Prostate gland (tissue), 2 donors: ENCODE measurements at regions not wholly inside any gene's neighbourhood (a gene's known extent, or its start where the extent isn't known, plus 50 kb on each side); places are given as distances from the start of the nearest gene placed in this dataset.

Experiments
- DNase-seq: peaks from one replicate; pipeline ENCODE4 v3.0.0-alpha.2; 2019; ENCODE audit warnings: low spot score
- H3K27ac ChIP-seq, 2 donors: fragments of 200-600 bp; sonication (generic); 2 replicates each; pipeline ENCODE4 v1.5.1; 2017 to 2019
- H3K27me3 ChIP-seq: fragments of 200-600 bp; sonication (generic); replicated peaks from 2 replicates; pipeline ENCODE4 v1.5.1; 2019; ENCODE audit not compliant: insufficient read depth
- H3K36me3 ChIP-seq, 2 donors: fragments of 200-600 bp; sonication (generic); 1 replicate in 1 of 2; 2 replicates in 1 of 2; pipeline versions ENCODE4 v1.5.1 to v1.8.1; 2017 to 2019
- H3K4me1 ChIP-seq: fragments of 200-600 bp; sonication (generic); replicated peaks from 2 replicates; pipeline ENCODE4 v1.5.1; 2019
- H3K4me3 ChIP-seq, 2 donors: fragments of 200-600 bp; sonication (generic); 2 replicates each; pipeline ENCODE4 v1.5.1; 2017 to 2019
- H3K9me3 ChIP-seq: fragments of 200-600 bp; sonication (generic); 2 replicates; pipeline ENCODE4 v1.5.1; 2017
- POLR2A ChIP-seq: fragments of 450-650 bp; IDR thresholded peaks from one replicate; pipeline ENCODE4 v1.6.1; 2016; ENCODE audit warnings: antibody characterized with exemption, mild to moderate bottlenecking
- POLR2AphosphoS5 ChIP-seq: sonication (generic); formaldehyde crosslinking; IDR thresholded peaks from one replicate; pipeline ENCODE4 v1.6.1; 2017; ENCODE audit warnings: antibody characterized with exemption
- WGBS: methylation state at CpG from one replicate; pipeline ENCODE4 v1.1.5; 2018; 5-methylcytosine and 5-hydroxymethylcytosine counted together
- intact Hi-C: fragments of 100-400 bp; cut with DNase I; formaldehyde crosslinking; loops from one replicate; pipeline ENCODE4 v1.14.2; 2022
- TF ChIP-seq, protein P1 (sequence below), 4 experiments: fragments of 200-600 bp in 2 of 4; fragments of 450-650 bp in 2 of 4; sonication (generic) in 2 of 4; IDR thresholded peaks; 1 replicate in 3 of 4; 2 replicates in 1 of 4; pipeline ENCODE4 v1.5.1; 2016 to 2019; ENCODE audit warnings: antibody characterized with exemption in 4 of 4, mild to moderate bottlenecking in 2 of 4, moderate library complexity in 2 of 4

DNA sequence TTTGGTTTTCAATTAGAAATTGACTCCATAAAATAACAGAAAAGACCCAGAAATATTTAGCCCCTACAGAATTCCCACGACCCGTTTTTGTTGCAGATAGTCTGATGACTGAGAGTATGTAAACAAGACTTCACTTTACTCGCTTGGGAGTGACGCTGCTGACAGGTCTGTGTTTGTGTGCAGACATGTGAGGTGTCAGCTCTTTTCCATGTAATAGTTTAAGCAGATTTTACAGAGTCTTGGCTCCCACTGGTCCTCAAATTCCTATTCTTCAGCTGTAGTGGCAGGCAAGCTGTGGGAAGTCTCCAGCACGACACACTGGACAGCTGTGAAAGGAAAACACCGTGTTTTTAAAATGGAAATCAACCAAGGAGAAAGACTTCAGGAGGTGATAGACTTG, 455.7 kb downstream of the GABRG1 start:
- WGBS: 50% methylated on average over 6 of the region's 6 CpGs
- no peak overlapping the region for H3K4me3 ChIP-seq
- no peaks in the 10 kb centered on the region for H3K27me3 ChIP-seq
- TF ChIP-seq, protein P1, sequence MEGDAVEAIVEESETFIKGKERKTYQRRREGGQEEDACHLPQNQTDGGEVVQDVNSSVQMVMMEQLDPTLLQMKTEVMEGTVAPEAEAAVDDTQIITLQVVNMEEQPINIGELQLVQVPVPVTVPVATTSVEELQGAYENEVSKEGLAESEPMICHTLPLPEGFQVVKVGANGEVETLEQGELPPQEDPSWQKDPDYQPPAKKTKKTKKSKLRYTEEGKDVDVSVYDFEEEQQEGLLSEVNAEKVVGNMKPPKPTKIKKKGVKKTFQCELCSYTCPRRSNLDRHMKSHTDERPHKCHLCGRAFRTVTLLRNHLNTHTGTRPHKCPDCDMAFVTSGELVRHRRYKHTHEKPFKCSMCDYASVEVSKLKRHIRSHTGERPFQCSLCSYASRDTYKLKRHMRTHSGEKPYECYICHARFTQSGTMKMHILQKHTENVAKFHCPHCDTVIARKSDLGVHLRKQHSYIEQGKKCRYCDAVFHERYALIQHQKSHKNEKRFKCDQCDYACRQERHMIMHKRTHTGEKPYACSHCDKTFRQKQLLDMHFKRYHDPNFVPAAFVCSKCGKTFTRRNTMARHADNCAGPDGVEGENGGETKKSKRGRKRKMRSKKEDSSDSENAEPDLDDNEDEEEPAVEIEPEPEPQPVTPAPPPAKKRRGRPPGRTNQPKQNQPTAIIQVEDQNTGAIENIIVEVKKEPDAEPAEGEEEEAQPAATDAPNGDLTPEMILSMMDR (IDR thresholded peaks at IDR 0.05): no peak
- no peak for TF ChIP-seq POLR2A
- no peak for TF ChIP-seq POLR2AphosphoS5
- intact Hi-C loops: no loop called here
- no peak for DNase-seq
- H3K36me3 ChIP-seq: no peaks in the 10 kb centered on the region
- no peaks in the 10 kb centered on the region for H3K9me3 ChIP-seq
- no peaks in the 10 kb centered on the region for H3K4me1 ChIP-seq
- H3K27ac ChIP-seq: no peak overlapping the region

DNA sequence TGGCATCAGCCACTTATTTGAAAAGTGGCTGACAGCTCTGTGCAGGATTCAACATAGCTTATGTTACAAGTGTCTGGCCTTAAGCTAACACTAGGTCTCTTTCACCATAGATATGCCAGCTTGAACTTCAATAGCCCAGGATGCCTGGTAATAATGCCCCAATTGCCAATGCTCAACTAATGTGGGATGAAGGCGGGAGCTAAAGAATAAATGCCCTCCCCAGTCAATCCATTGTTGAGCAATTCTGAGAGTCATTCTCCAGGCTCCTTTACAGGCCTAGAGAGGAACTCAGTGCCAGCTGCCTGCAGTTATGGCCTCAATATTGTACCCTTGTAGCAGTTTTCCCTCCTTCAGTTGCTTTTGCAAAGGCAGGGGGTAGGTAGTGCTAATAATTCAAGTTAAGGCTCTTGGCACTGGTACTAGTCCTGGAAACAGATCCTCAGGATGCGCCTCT, 460.2 kb downstream of the GABRG1 start:
- TF ChIP-seq POLR2AphosphoS5: no peak
- TF ChIP-seq, protein P1 (IDR thresholded peaks at IDR 0.05): no peak
- no peak for TF ChIP-seq POLR2A
- DNase-seq: no peak
- Histone ChIP-seq H3K4me3 (no peak overlapping the region), H3K27me3 (no peaks in the 10 kb centered on the region), H3K36me3 (no peaks in the 10 kb centered on the region), H3K4me1 (no peaks in the 10 kb centered on the region), H3K9me3 (no peaks in the 10 kb centered on the region), H3K27ac (no peak overlapping the region)
- WGBS: 83% methylated on average over 2 of the region's 2 CpGs
- intact Hi-C loops: no loop called here

GRCh38 chr4:45663003-45663402, 460.9 kb downstream of the GABRG1 start:
- Histone ChIP-seq H3K4me3 (no peak overlapping the region), H3K27me3 (no peaks in the 10 kb centered on the region), H3K27ac (no peak overlapping the region), H3K36me3 (no peaks in the 10 kb centered on the region), H3K4me1 (no peaks in the 10 kb centered on the region), H3K9me3 (no peaks in the 10 kb centered on the region)
- TF ChIP-seq POLR2A (no peak), POLR2AphosphoS5 (no peak)
- TF ChIP-seq, protein P1 (IDR thresholded peaks at IDR 0.05): no peak
- intact Hi-C loops: no loop called here
- no peak for DNase-seq
- WGBS: 18% methylated on average over 1 of the region's 1 CpG

DNA sequence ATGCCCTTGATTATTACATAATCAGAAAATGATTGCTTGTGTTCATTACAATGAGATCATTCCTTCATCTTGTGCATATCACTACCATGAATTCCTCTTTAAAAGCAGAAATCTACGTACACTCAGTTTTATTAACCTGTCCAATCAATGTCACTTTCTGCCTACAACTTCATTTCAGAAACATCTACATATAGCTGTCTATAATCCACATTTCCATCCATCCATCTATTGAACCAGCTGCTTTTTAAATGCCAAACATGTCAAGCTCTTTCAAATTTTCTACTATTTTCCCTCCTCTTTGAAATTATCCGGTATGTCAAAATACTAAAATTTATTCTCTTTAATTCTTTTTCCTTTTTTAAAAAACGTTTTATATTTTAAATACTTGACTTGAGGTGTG, 462.0 kb downstream of the GABRG1 start:
- no peaks in the 10 kb centered on the region for H3K9me3 ChIP-seq
- H3K27me3 ChIP-seq: no peaks in the 10 kb centered on the region
- no peaks in the 10 kb centered on the region for H3K4me1 ChIP-seq
- intact Hi-C loops: no loop called here
- H3K27ac ChIP-seq: no peak overlapping the region
- no peak overlapping the region for H3K4me3 ChIP-seq
- no peak for DNase-seq
- 65% methylated on average over 3 of the region's 3 CpGs for WGBS
- no peaks in the 10 kb centered on the region for H3K36me3 ChIP-seq
- TF ChIP-seq, protein P1 (IDR thresholded peaks at IDR 0.05): no peak
- TF ChIP-seq POLR2A (no peak), POLR2AphosphoS5 (no peak)

DNA sequence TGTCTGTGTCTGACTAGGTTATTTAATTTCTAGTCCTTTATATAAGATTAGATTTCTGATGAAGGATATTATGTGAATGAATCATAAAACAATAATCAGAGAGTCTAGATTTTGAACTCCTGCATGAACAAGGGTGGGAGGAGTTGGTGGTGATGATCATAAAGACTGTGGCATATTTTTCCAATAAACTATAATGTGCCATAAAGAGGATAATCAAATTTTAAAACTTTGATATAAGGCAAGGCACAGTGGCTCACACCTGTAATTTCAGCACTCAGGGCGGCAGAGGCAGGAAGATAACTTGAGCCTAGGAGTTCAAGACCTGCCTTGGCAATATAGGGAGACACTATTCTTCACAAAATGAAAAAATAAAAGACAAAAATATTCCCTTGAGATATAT, 473.3 kb downstream of the GABRG1 start:
- H3K4me3 ChIP-seq: no peak overlapping the region
- intact Hi-C loops: no loop called here
- H3K4me1 ChIP-seq: no peaks in the 10 kb centered on the region
- 90% methylated on average over 1 of the region's 1 CpG for WGBS
- no peaks in the 10 kb centered on the region for H3K9me3 ChIP-seq
- no peak for TF ChIP-seq POLR2A
- TF ChIP-seq, protein P1 (IDR thresholded peaks at IDR 0.05): no peak
- TF ChIP-seq POLR2AphosphoS5: no peak
- no peaks in the 10 kb centered on the region for H3K36me3 ChIP-seq
- H3K27me3 ChIP-seq: no peaks in the 10 kb centered on the region
- no peak for DNase-seq
- no peak overlapping the region for H3K27ac ChIP-seq
